Fibroblast of mammary gland (primary cell): ENCODE measurements at regions not wholly inside any gene's neighbourhood (a gene's known extent, or its start where the extent isn't known, plus 50 kb on each side); places are given as distances from the start of the nearest gene placed in this dataset.

Source experiments
- DNase-seq: peaks from one replicate; pipeline ENCODE4 v3.0.0-alpha.2; 2010; ENCODE audit warnings: low read depth
- H3K4me3 ChIP-seq: 2 replicates; pipeline ENCODE4 v1.5.1; 2011; ENCODE audit warnings: low read depth, mild to moderate bottlenecking, low read length, moderate library complexity; ENCODE audit not compliant: control insufficient read depth
- CTCF ChIP-seq: conservative IDR thresholded peaks from 2 replicates; pipeline ENCODE4 v1.5.1; 2011; ENCODE audit warnings: low read depth, low read length, inconsistent platforms; ENCODE audit not compliant: control insufficient read depth, insufficient read depth

DNA sequence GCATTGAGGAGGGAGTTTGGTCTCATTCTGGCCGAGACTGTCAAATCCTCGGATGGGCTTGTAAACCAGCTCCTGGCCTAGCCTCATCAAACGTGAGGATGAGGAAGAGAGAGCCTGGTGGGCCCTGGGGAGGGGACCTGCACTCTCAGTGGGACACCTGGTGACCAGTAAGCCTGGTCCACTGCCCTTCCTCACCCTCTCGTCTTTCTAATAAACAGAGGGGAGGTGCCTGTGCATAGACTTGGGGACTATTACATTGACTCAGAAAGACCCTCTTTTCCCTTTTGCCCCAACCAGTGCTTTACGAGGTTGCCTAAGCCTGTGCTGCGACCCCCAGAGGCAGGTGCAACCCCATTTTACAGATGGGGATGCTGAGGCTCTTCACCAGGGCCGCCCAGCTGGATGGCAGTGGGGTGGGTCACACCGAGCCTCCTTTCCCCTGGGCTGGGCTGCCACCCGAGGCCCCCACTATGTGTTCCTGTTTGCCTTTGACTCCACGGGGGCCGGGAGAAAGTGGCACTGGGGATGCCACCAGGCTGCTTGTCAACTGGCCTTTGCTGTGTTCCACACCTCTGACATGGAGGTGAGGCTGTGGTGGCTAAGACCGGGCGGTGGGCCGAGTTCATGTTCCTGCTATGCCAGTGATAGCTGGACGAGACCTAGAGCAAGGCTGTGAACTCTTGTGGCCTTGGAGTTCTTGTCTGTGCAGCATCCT, 85.9 kb downstream of the GLI2 start:
- no peak overlapping the region for H3K4me3 ChIP-seq
- no peak for DNase-seq
- TF ChIP-seq CTCF, result no peak

DNA sequence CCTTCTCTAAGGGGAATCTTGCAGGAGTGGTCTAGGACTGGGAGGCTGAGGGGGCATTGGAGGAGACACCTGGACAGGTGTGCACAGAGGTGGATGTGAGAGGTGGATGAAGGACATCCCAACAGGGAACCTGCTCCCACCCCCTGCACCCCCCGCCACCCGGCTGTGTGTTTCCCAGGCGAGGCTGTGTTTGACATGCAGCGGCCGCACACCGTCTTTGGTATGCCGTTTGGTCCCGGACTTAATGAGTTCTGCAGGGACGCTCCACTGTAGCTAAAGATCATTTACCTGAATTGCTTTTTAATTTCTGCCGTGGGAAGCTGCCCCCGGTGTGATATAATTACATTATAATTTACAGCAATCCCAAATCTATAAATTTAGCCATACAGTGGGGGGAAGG, 87.3 kb downstream of the GLI2 start:
- DNase-seq, result no peak
- H3K4me3 ChIP-seq, result no peak overlapping the region
- no peak for TF ChIP-seq CTCF

DNA sequence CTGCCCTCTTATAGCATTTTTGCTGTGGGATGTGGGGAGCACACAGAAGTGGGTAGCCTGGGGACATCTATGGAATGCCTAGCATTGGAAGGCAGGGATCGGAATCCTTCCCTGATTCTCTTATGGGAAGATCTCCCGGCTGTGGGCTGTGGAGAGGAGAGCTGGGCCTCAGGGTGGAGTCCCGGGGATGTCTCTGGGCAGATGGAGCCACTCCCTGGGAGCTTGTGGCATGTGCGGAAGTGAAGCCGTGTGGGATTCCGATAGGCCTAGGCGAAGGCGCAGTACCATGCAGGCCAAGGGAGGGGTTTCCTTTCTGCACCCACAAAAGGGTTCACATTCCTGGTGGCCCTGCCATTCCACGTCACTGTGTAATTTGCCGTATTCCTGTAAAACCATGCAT, 87.9 kb downstream of the GLI2 start:
- no peak for DNase-seq
- no peak overlapping the region for H3K4me3 ChIP-seq
- no peak for TF ChIP-seq CTCF

DNA sequence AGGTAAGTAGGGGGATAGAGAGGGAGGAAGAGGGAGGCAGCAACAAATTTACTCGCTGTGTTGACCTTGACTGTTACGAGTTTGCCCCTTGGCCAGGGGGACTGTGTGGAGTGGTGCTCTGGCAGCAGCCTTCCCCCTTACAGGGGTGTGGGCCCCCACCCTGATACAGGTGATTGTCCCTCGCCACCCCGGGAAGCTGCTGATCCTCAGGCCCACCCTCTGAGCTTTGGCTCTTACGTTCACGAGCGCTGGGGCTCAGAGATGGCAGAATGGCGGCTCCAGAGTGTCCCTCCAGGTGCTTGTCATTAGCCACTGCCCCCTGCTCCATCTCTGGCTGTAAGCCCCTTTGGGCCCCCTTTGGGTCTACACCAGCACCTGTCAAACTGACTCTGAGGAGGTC, 88.6 kb downstream of the GLI2 start:
- TF ChIP-seq CTCF, result no peak

GRCh38 chr2:120825370-120826259, 89.9 kb downstream of the GLI2 start:
- peak; percentile 75 for DNase-seq
- TF ChIP-seq CTCF, result no peak
- no peak overlapping the region for H3K4me3 ChIP-seq

More for the DNA sequence above, 88.6 kb downstream of the GLI2 start:
- no peak overlapping the region for H3K4me3 ChIP-seq
- no peak for DNase-seq

GRCh38 chr2:120826260-120826648, 90.6 kb downstream of the GLI2 start:
- TF ChIP-seq CTCF, result no peak
- no peak for DNase-seq
- no peak overlapping the region for H3K4me3 ChIP-seq
